H1 (cell line): ENCODE measurements at regions not wholly inside any gene's neighbourhood (a gene's known extent, or its start where the extent isn't known, plus 50 kb on each side); places are given as distances from the start of the nearest gene placed in this dataset.

Experiments
- CBX5 ChIP-seq: fragments of 300-800, 300-1000 bp; sonication (generic); IDR thresholded peaks from 2 replicates; pipeline ENCODE4 v1.7.1; 2016; ENCODE audit warnings: antibody characterized with exemption, low read length, low read depth
- CHD2 ChIP-seq: IDR thresholded peaks from 2 replicates; pipeline ENCODE4 v1.6.1; 2012; ENCODE audit warnings: low read length, improper control_type of control experiment
- KDM4A ChIP-seq: IDR thresholded peaks from one replicate; pipeline ENCODE4 v1.7.1; 2012; ENCODE audit warnings: low read depth, mild to moderate bottlenecking, moderate library complexity, low read length, inconsistent platforms; ENCODE audit not compliant: severe bottlenecking
- NRF1 ChIP-seq: IDR thresholded peaks from 2 replicates; pipeline ENCODE4 v1.6.1; 2011; ENCODE audit warnings: mild to moderate bottlenecking, low read depth, low read length, improper control_type of control experiment
- RAD21 ChIP-seq, 2 experiments: IDR thresholded peaks in 1 of 2; conservative IDR thresholded peaks in 1 of 2; 2 replicates each; pipeline ENCODE4 v1.6.1; 2011; ENCODE audit warnings: low read depth in 2 of 2, low read length in 2 of 2, improper control_type of control experiment in 1 of 2, inconsistent platforms in 1 of 2, mild to moderate bottlenecking in 1 of 2, moderate library complexity in 1 of 2
- SAP30 ChIP-seq: fragments of 300-600 bp; sonication (generic); IDR thresholded peaks from 2 replicates; pipeline ENCODE4 v1.7.1; 2012; ENCODE audit warnings: low read length, moderate library complexity, mild to moderate bottlenecking, inconsistent platforms; ENCODE audit not compliant: insufficient read depth, insufficient replicate concordance
- TBP ChIP-seq: IDR thresholded peaks from 2 replicates; pipeline ENCODE4 v1.6.1; 2011; ENCODE audit warnings: low read depth, low read length, improper control_type of control experiment
- YY1 ChIP-seq: IDR thresholded peaks from 2 replicates; pipeline ENCODE4 v1.6.1; 2011; ENCODE audit warnings: low read depth, mild to moderate bottlenecking, low read length
- TF ChIP-seq, protein P1 (sequence below): IDR thresholded peaks from 2 replicates; pipeline ENCODE4 v1.6.1; 2012; ENCODE audit warnings: inconsistent platforms

DNA sequence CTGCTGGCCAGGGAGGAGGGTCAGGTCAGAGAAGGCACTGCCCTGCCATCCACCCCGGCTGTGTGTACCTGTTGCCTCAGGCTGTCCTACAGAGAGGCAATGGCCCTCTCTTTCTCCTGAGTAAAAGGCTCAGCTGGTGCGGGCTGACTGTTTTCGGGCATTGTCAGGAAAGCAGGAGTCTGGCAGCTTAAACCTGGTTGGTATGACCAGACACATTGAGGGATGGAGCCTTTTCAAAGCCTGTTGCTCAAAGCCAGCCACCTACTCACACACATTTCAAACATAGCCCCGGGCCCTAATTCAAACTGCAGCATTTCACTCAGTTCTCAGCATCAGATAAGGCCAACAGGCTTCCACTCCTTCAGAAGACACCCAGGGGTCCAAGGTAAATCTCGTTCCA lies 61.8 kb upstream of the PDX1 start (continued):
- no peak for TF ChIP-seq RAD21 (IDR thresholded peaks at IDR 0.05 in 1 of 2, conservative IDR thresholded peaks at IDR 0.05 in 1 of 2; ENCODE audit: low read depth in 2 of 2, low read length in 2 of 2)
- no peak for TF ChIP-seq SAP30
- TF ChIP-seq, protein P1, sequence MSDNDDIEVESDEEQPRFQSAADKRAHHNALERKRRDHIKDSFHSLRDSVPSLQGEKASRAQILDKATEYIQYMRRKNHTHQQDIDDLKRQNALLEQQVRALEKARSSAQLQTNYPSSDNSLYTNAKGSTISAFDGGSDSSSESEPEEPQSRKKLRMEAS = no peak
- TF ChIP-seq TBP = no peak
- TF ChIP-seq CBX5 = no peak
- no peak for TF ChIP-seq KDM4A
- no peak for TF ChIP-seq NRF1
- no peak for TF ChIP-seq CHD2
- no peak for TF ChIP-seq YY1
